Skin of body (tissue), 1 donor: ENCODE measurements at regions not wholly inside any gene's neighbourhood (a gene's known extent, or its start where the extent isn't known, plus 50 kb on each side); places are given as distances from the start of the nearest gene placed in this dataset.
"Not testable (repeated sequence)": the region's sequence is repeated elsewhere in the genome, so short reads cannot be mapped to it uniquely, and the experiment has no call there.

ENCODE experiments used
- DNase-seq: peaks from one replicate; lab custom pipeline; 2025; lab: John Stamatoyannopoulos, UW

DNA sequence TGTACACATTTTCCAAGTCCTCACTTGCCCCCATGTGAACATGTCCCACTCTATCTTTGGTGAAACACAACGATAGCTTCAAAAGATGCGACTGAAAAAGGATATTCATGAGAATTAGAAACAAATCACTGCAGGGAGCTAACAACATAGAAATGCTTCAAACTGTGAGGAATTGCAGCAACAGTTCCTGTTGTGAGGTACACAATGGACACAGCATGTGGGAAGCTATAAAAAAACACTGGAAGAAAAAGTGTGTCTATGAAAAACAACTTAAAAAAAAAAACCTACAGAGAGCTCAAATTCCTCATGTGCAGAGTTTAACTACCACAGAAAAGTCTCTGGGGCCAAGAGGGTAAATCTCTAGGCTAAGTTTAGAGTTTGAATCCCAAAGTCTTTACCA, 51.6 kb upstream of the BLTP1 start:
- no peak for DNase-seq

DNA sequence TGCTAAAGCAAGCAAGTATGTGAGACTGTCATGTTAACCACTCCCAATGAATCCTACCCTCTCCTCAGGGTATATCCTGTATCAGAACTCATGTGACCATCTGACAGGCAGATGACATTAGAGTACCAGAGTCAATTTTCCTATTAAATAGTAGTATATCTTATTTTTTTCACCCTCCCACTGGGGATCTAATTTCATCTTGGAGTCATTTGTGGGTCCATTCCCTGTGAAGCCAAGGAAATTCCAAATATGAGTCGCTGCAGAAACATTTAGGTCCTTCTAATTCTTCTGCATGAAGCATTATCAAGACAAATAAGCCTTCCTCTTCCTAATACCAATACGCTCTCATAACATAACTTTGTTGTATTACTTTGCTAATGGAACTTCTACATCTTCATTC, 52.2 kb upstream of the BLTP1 start:
- DNase-seq, result no peak

DNA sequence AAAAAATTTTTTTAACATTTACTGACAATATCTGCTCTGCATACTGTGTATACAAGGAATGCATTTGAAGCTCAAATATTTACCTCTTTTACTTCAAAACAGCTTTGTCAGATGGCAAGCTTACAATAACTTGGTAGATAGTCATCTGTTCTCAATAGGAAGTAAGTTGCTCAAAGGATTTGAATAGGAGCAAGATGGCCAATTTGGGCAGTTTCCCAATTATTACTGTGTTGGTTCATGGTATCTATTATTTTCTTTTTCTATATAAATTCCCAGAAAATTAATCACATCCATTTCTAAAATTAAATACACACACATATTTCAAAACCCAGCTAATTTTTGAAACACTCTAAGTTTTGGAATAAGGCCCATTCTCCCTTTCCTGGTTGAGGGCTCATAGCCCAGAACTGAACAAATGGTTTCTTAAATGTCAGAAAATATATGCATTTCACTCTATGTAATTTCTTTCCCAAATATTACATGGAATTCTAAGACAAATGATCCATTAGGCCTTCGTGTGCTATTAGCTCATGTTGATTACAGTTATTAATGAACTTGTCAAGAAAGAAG, 60.2 kb upstream of the BLTP1 start:
- DNase-seq, result peak; percentile 72

DNA sequence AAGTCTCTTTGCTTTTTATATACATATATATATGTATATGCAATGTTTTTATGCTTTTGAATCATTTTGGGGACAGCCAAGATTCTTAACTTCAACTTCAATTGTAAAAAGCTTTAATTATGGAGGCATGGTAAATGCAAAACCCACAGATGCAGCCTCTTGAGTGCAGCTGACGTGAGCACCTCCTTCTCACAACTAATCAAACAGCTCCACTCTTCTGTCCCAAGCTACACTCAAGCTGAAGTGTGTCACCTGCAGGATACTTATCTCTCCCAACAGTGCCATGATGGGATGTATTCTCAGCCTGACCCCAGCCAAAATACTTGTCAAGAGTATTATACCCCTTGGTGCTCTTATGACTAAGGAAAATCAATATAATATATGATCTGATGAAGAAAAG, 60.7 kb upstream of the BLTP1 start:
- DNase-seq, result no peak

DNA sequence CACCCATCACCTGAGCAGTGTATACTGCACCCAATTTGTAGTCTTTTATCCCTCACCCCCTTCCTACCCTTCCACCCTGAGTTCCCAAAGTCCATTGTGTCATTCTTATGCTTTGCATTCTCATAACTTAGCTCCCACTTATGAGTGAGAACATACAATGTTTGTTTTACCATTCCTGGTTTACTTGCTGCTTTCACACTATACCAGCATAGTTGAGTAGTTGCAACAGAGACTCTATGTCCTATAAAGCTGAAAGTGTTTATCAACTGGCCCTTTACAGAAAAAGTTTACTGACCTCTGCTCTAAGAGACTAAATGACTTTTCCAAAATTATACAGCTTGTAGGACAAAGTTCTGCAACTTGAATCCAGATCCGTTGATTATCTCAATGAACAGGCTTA, 61.1 kb upstream of the BLTP1 start:
- no peak for DNase-seq

DNA sequence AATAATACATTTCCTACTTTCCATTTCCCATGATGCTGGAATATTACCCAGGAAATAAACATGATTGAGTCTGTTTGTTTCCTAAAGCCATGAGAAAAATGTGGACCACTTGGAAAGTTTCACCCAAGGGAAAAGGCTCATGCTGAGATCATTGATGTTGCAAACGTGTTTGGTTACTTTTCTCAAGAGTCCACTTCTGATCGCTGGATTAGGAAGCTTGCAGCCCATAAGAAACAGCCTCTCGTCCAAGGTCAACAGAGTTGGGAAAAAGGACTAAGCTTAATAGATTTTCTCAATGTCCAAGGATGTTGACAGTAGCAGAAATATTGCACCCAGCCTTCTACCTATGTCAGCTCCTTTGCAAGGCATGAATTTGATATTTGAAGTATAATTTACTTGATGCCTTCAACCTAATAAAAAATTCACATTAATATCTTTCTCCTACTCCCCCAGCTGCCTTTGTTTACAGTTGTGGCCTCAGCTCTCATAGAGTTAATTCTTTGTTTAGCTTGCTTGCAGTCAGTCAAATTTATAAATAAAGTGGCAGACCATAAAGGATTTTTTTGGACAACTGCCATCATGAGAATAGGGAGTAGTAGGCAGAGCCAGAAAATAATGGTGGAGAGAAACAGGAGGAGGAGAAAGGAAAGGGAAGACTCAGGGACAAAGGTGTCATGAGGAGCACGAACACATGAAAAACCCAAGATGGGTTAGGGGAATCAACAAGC, 65.6 kb upstream of the BLTP1 start:
- DNase-seq, result no peak

DNA sequence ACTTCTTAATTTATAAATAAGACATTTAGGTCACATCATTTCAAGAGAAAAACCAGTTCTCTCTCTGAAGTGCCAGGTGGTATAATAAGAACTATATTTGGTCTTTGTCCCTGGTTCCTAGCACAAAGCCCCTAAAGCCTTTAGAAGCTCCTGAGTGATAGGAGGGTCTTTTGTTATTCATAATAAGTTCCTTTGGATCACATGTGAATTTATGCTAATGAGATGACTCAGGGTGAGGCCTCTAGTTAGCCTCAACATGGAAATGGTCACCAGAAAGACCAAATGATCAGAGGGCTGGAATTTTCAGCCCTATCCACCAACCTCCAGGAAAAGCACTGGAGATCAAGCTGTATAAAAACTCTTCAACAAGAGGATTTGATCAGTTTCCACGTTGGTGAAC, 68.1 kb upstream of the BLTP1 start:
- DNase-seq, result no peak

DNA sequence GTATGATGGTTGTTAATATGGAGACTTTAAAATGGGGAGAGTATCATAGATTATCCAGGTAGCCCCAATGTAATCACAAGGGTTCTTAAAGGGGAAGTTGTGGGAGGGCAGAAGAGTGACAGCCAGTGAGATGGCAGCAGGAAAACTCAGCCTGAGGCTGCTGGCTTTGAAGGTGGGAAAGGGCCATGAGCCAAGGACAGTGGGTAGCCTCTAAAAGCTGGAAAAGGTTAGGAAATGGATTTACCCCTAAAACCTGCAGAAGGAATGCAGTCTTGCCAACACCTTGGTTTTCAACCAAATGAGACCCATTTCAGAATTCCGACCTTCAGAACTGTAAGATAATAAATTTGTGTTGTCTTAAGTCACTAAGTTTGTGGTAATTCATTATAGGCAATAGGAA, 68.8 kb upstream of the BLTP1 start:
- no peak for DNase-seq

DNA sequence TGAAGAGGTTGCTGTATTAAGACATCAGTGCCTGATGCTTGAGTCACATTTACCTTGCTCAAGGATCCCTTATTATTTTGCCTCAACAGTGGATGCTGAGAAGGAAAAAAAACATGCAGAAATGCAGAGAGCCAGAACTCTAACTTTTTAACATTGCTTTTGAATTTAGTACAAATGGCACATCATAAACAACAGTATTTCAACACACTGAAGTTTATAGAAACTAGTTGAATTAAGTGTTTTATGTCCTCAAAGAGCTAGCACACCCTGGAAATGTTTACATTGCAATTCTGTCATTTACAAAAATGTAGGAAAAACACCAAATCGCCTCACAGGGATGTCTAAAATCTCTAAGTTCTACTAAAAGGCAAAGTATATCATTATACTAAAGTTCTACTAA, 69.5 kb upstream of the BLTP1 start:
- DNase-seq, result no peak

DNA sequence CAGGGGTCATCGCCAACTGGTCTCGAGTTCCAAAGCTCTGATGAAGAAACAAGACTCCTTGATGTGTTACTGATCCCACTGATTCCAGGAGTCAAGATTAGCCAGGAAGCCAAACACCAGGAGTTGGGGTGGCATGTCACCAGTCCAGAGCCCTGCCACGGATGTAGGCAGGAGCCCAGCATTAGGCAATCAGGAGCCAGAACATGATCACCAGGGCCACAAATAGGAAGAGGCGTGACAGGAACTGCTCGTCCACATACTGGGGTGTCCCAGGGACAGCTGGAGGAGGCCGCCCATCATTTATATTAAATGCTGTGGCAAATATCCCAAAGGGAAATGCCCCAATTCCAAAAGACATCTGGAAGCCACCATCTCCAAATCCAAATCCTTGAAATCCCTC, 74.5 kb upstream of the BLTP1 start:
- DNase-seq, result not testable (repeated sequence)

DNA sequence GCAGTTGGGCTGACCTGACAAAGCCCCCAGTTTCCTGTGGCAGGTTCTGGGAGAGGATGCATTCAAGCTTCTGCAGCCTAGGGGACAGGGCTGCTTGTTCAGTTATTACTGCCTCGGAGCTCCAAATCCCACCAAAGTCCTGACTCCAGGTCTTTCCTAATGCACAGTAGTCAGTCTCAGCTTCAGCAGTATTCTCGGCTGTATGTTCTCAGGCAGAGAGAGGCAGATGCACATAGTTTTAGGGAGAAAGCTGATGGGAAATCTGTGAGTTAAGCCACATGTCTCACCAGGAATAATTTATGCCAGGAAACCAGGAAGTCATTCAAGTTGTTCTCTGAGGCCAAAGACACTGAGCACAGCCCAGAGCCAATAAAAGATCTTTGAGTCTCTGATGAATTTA, 75.3 kb upstream of the BLTP1 start:
- peak; percentile 41 for DNase-seq

DNA sequence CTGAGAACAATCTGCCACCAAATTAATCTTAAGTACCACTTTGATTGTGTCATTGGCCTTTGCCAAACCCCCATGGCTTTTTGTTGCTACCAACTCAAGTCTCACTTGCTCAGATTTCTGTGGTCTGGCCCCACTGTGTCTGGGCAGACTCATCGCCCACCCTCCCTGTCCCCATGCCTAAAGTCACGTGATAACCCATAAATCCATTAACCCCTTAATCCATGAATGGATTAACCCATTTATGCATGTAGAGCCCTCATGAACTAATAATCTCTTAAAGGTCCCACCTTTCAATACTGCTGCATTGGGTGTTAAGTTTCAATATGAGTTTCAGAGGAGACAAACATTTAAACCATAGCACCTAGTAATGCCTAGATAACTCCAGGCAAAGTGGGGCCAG, 78.5 kb upstream of the BLTP1 start:
- no peak for DNase-seq

DNA sequence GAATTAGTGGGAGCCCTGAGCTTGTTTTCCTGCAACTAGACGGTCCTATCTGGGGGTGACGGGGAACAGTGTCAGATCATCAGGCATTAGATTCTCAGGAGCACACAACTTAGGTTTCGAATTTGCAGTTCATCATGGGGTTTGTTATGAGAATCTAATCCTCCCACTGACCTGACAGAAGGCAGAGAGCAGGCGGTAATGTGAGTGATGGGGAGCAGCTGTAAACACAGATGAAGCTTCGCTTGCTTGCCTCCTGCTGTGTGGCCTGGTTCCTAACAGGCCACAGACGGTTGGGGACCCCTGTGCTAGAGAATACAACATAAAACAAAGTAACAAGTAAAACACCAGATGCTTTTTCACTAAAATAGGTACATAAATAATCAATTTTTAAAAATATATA, 86.2 kb upstream of the BLTP1 start:
- DNase-seq, result no peak

DNA sequence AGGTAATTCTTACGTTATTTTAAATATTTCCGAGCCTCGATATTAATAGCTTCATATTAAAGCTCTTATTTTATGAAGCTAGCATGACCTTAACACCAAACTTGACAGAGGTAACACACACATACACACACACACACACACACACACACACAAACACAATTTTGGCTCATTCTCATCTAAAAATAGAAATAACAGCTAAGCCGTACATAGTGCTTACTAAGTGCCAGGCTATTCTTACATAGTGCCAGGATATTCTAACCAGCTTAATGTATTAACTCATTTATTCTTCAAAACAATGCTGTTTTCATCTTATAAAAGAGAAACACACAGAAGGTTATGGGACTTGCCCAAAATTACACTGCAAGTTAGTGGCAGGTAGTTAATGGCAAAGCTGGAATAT, 87.0 kb upstream of the BLTP1 start:
- no peak for DNase-seq

DNA sequence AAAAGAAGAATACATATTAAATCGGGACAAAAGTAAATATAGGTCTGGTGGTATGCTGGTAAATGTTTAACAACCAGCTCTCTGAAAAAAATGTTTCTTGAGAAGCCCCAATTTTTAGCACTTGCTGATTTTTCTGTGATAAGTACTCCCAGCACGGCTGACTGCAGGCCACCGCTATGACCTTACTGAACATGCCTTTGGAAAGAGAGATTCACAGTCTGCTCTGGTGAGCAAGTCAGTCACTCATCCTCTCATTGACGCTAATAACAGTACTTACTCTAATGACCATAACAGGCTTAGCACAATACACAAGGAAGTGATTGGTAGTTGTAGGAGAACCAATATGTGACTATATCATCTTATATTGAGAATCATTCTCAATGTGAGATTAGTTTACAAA, 98.9 kb upstream of the BLTP1 start:
- no peak for DNase-seq

DNA sequence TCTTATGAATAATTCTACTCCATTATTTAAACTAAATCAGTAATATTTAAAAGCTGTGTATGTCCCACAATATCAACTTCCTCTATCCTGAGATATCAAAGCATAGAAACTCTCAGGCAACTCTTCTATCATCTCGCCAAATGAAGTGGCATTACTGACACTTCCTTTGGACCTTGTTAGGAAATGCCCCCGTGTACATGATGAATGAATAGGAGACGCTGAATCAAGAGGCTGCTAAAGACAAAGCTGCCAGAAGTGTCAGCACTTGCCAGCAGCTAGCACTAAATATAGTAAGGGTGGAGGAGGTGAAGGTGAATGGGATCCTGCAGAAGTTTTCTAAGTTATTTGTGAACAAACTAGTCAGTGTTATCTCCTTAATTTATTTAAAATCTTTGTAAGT, 99.5 kb upstream of the BLTP1 start:
- DNase-seq, result no peak

DNA sequence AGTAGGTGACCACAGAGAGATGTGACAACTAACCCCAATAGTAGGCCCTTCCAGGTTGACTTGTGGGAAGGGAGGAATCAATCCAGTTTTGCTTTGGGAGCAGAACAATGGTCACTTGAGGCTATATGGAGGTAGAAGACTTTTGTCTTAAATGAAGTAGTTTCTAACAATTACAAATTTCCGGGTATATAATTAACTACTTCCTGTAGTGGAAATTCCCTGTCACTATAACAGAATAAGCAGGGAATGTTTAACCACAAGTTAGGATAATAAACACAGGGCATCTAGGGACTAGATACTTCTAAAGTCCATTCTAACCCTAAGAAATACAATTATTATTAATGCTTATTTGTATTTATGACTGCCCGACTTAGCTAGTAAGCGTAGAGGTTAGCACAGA, 99.0 kb upstream of the TRPC3 start:
- DNase-seq, result no peak

DNA sequence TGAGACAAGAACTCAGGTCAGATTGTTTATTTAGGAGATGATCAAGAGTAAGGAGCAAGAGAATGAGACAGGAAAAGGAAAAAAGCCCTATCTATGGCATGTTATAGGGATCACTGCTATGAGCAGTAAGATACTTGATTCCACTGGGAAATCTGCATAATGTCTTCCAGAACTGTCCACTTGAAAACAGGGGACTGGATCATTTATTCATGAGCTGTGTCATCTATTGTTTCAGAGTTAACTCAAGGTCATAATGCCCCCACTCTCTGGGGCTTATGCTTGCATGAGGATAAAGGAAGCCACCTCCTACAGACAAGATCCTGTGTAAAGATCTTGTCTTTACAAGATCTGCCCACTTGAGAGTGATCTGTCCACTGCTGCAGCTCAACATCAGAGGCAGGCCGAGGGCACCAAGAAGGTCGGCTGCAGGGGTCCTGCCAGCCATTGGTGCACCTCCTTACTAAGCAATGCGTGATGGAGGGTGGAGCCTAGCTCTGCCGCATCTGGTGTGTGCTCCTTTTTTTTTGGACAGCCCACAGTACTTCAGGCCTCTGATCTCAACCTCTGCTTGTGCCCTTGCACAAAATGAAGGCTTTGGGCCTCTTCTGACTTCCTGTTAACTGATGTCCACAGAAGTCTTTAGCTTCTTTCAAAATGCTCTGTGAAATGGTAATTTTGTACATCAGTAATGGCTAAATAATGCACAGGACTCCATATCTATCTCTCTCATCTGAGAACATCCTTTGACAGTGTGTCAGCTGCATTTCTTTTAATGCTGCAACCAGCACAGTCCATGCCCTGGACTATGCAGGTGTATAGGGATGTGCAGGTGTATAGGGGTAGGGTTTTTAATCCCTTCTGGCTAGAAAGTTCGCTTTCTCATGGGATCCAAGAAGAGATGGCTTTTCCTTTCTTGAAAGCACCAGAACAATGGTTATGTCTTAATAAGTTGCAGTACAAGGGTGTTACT, 95.9 kb upstream of the TRPC3 start:
- DNase-seq, result no peak

DNA sequence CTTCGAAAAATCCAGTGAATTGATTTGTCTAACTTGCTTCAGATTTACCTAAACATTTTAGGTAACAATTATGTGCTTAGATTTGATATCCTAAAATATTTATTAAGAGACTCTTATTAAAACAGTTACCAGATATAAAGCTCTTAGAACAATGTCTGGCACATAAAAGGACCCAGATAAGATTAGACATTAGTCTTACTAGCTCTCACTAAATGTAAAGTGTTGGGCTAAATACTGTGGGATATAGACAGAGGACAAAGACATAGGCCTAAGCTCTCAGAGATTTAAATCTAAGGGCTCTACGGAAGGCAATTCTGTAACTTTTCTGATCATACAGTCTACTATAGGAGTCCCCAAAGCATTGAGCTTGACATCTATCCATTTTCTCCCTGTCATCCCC, 94.4 kb upstream of the TRPC3 start:
- DNase-seq, result no peak

DNA sequence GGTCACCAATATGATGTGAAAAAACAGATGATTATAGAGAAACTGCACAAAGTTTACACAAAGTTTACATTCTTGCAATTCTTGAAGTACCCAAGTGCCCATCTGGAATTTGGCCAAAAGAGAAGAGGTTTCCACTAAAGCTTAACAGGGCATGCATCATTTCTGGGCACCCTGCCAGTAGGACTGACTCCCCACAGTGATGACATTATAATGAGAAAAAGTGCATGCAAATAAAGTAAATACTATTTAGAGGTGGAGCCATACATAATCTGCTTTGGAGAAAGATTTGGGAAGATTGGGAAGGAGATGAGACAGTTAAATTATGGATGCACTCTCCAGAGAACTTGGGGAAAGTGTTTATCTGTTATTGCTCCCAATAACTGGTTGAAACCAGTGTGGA, 93.7 kb upstream of the TRPC3 start:
- DNase-seq, result no peak

DNA sequence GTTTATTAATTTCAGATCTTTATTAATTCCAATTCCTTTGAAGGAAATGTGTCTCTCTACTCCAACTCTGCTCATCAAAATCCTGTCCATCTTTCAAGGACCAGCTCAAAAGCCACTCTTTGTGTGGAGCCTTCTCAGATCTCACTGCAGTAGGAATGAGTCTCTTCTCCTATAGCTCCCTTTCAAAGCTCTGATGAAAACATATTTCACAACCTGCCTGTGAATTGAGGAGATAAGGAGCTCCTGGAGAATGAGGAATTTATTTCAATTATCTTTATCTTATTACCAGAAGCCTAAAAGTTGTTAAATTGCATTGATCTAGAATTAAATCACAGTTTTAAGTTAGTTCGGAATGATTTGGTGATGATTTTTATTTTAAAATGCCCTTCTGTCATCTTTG, 92.6 kb upstream of the TRPC3 start:
- no peak for DNase-seq

DNA sequence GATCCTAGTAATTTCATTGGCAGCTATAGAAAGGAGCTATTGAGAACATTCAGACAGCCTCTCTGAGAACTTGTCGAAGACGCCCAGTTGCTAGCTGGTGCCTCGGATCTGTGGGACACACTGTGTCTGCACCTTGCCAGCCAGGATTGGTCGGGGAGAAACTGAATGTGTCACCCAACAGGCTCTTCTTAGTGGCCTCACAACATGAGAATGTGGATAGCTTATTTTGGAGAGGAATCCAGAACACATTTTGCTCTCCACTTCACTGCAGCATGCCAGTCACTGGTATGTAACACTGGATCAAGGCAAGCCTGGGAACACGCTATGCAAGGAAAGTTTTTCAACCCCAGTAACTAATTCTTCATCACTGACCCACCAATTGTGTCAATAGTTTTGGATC, 89.5 kb upstream of the TRPC3 start:
- no peak for DNase-seq

DNA sequence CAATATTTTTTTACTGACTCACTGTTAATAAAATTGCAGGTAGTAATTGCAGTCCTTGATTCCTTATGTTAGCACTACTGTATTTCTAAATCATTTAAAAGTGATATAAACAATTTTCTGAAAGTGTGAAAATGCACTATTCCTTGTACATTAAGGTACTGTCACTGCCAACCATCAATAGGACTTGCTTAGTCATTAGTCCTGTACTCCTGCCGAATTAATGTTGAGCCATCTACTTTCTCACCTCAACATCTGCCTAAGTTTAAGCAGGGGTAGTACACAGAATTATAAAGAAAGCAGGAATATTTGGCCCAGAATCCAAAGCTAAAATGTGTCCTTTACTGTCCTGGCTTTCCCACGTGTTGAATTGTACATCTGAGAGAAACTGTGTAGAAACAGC, 87.0 kb upstream of the TRPC3 start:
- DNase-seq, result no peak
